GM12878 (cell line): ENCODE measurements at regions not wholly inside any gene's neighbourhood (a gene's known extent, or its start where the extent isn't known, plus 50 kb on each side); places are given as distances from the start of the nearest gene placed in this dataset.

Source experiments
- ATAC-seq: fragments of 200-7000 bp; cut with Tn5 transposase; 3 replicates; pipeline ENCODE4 v1.9.1; 2020; ENCODE audit warnings: mild to moderate bottlenecking, moderate library complexity
- BruUV-seq: library from RNA; stranded (reverse); fragments of 400-500 nt; replicated peaks from 2 replicates; lab custom pipeline; 2021; lab: Mats Ljungman, UMichigan
- CTCF ChIA-PET: fragments of 300-600 bp; sonication (Branson Sonifier 250); formaldehyde crosslinking; extraction: SDS; loops from one replicate; lab custom pipeline; 2021; ENCODE audit warnings: inconsistent platforms; lab: Yijun Ruan, JAX
- POLR2A ChIA-PET: fragments of 350-600 bp; formaldehyde crosslinking; extraction: SDS; loops from one replicate; lab custom pipeline; 2021; ENCODE audit warnings: inconsistent platforms; lab: Charles Lee
- RAD21 ChIA-PET: fragments of 300-600 bp; sonication (Branson Sonifier 250); formaldehyde crosslinking; loops from one replicate; lab custom pipeline; 2023; ENCODE audit warnings: antibody characterized with exemption; ENCODE audit not compliant: unreplicated experiment; lab: Charles Lee
- SMC1A ChIA-PET: fragments of 300-600 bp; sonication (Branson Sonifier 250); formaldehyde crosslinking; loops from one replicate; lab custom pipeline; 2023; ENCODE audit not compliant: unreplicated experiment, uncharacterized antibody; lab: Charles Lee
- DNase-seq: peaks from one replicate; pipeline ENCODE4 v3.0.0-alpha.2; 2011; ENCODE audit warnings: low read depth, low spot score
- FAIRE-seq: peaks from 3 replicates; lab custom pipeline; 2011; peaks lifted over from hg19 to GRCh38; lab: Jason Lieb, UNC
- H2AFZ ChIP-seq: 2 replicates; pipeline ENCODE4 v1.6.0; 2011; ENCODE audit warnings: low read depth, low read length, control low read depth; ENCODE audit not compliant: control insufficient read depth
- H3K27ac ChIP-seq: 2 replicates; pipeline ENCODE4 v1.5.1; 2011; ENCODE audit warnings: control low read depth; ENCODE audit not compliant: control insufficient read depth, insufficient read depth
- H3K27me3 ChIP-seq, 2 experiments: replicated peaks in 1 of 2; 2 replicates each; pipeline versions ENCODE4 v1.6.0 to v1.6.1; 2011; ENCODE audit warnings: low read length in 1 of 2; ENCODE audit not compliant: control insufficient read depth in 2 of 2, insufficient read depth in 2 of 2
- H3K36me3 ChIP-seq, 2 experiments: 2 replicates each; pipeline ENCODE4 v1.5.1; 2011; ENCODE audit warnings: low read length in 1 of 2; ENCODE audit not compliant: control insufficient read depth in 2 of 2, insufficient read depth in 2 of 2
- H3K4me1 ChIP-seq: 2 replicates; pipeline ENCODE4 v1.6.1; 2011; ENCODE audit warnings: mild to moderate bottlenecking, low read length, moderate library complexity, mixed read lengths; ENCODE audit not compliant: control insufficient read depth, insufficient read depth
- H3K4me2 ChIP-seq: 2 replicates; pipeline ENCODE4 v1.6.0; 2011; ENCODE audit warnings: control low read depth; ENCODE audit not compliant: control insufficient read depth, insufficient read depth
- H3K4me3 ChIP-seq: fragments of 200-600 bp; sonication (generic); 2 replicates; pipeline ENCODE4 v1.5.1; 2016
- H3K79me2 ChIP-seq: 2 replicates; pipeline ENCODE4 v1.6.0; 2011; ENCODE audit warnings: low read length; ENCODE audit not compliant: control insufficient read depth, insufficient read depth
- H3K9ac ChIP-seq: 2 replicates; pipeline ENCODE4 v1.8.0; 2011; ENCODE audit warnings: low read length, control low read depth, mixed read lengths; ENCODE audit not compliant: control insufficient read depth, insufficient read depth
- H3K9me3 ChIP-seq: replicated peaks from 3 replicates; pipeline ENCODE4 v1.5.1; 2011; ENCODE audit warnings: mild to moderate bottlenecking, low read length; ENCODE audit not compliant: control insufficient read depth, insufficient read depth
- H4K20me1 ChIP-seq: 2 replicates; pipeline ENCODE4 v1.6.0; 2011; ENCODE audit not compliant: control insufficient read depth, insufficient read depth
- ATF7 ChIP-seq: fragments of 450-650 bp; IDR thresholded peaks from 2 replicates; pipeline ENCODE4 v1.6.1; 2016; ENCODE audit warnings: low read depth, mild to moderate bottlenecking
- BMI1 ChIP-seq: fragments of 450-650 bp; IDR thresholded peaks from 2 replicates; pipeline ENCODE4 v1.6.1; 2016; ENCODE audit warnings: mild to moderate bottlenecking, moderate library complexity, borderline replicate concordance
- CEBPB ChIP-seq, 2 experiments: fragments of 150-350 bp in 1 of 2; IDR thresholded peaks; 2 replicates each; pipeline ENCODE4 v1.6.1; 2012 to 2014; ENCODE audit warnings: low read depth in 2 of 2, low read length in 2 of 2, borderline replicate concordance in 1 of 2, inconsistent platforms in 1 of 2
- EGR1 ChIP-seq, 2 experiments: IDR thresholded peaks; 1 replicate in 1 of 2; 2 replicates in 1 of 2; pipeline ENCODE4 v1.6.1; 2011 to 2012; ENCODE audit warnings: low read depth in 2 of 2, low read length in 2 of 2, borderline replicate concordance in 1 of 2, mild to moderate bottlenecking in 1 of 2, moderate library complexity in 1 of 2
- ETV6 ChIP-seq, 2 experiments: fragments of 450-650 bp in 1 of 2; IDR thresholded peaks in 1 of 2; conservative IDR thresholded peaks in 1 of 2; 2 replicates each; pipeline ENCODE4 v1.6.1; 2014; ENCODE audit warnings: antibody characterized with exemption in 1 of 2, borderline replicate concordance in 1 of 2, low read depth in 1 of 2, mild to moderate bottlenecking in 1 of 2, moderate library complexity in 1 of 2
- FOS ChIP-seq: IDR thresholded peaks from 3 replicates; pipeline ENCODE4 v1.6.1; 2011; ENCODE audit warnings: borderline replicate concordance; ENCODE audit not compliant: insufficient read length; ENCODE audit errors: extremely low read depth
- HDAC2 ChIP-seq: fragments of 200-600 bp; sonication (generic); IDR thresholded peaks from 2 replicates; pipeline ENCODE4 v1.6.1; 2017
- NFIC ChIP-seq: IDR thresholded peaks from 2 replicates; pipeline ENCODE4 v1.6.1; 2012; ENCODE audit warnings: low read depth, mild to moderate bottlenecking, inconsistent platforms, low read length, moderate library complexity
- RAD21 ChIP-seq: IDR thresholded peaks from 2 replicates; pipeline ENCODE4 v1.6.1; 2011; ENCODE audit warnings: mild to moderate bottlenecking, low read depth, low read length, moderate library complexity; ENCODE audit not compliant: insufficient read depth
- SIN3A ChIP-seq: IDR thresholded peaks from 2 replicates; pipeline ENCODE4 v1.6.1; 2012; ENCODE audit warnings: low read depth, low read length, improper control_type of control experiment
- SMC3 ChIP-seq: IDR thresholded peaks from 2 replicates; pipeline ENCODE4 v1.6.1; 2011; ENCODE audit warnings: low read length, improper control_type of control experiment, borderline replicate concordance
- SRF ChIP-seq, 2 experiments: IDR thresholded peaks; 2 replicates each; pipeline ENCODE4 v1.6.1; 2011; ENCODE audit warnings: low read depth in 2 of 2, low read length in 2 of 2, mild to moderate bottlenecking in 1 of 2, moderate library complexity in 1 of 2
- STAT3 ChIP-seq: IDR thresholded peaks from 2 replicates; pipeline ENCODE4 v1.6.1; 2011; ENCODE audit warnings: low read depth, low read length, improper control_type of control experiment
- SUPT20H ChIP-seq: IDR thresholded peaks from 2 replicates; pipeline ENCODE4 v1.6.1; 2011; ENCODE audit warnings: low read depth, mild to moderate bottlenecking, low read length, moderate library complexity, borderline replicate concordance; ENCODE audit not compliant: control insufficient read depth
- WGBS: methylation state at CpG from one replicate; pipeline ENCODE4 v1.1.6; 2016; ENCODE audit warnings: low lambda C conversion rate; ENCODE audit not compliant: insufficient replicate concordance, insufficient coverage; ENCODE audit errors: missing lambda C conversion rate; 5-methylcytosine and 5-hydroxymethylcytosine counted together
- in situ Hi-C: fragments of 300-500 bp; cut with MboI; formaldehyde crosslinking; loops from 9 replicates; pipeline ENCODE4 v1.14.3; 2018; ENCODE audit warnings: mixed read lengths
- intact Hi-C: fragments of 100-400 bp; cut with micrococcal nuclease; formaldehyde crosslinking; loops from one replicate; pipeline ENCODE4 v1.14.2; 2022; ENCODE audit not compliant: unreplicated experiment
- TF ChIP-seq, protein P1 (sequence below): IDR thresholded peaks from 2 replicates; pipeline ENCODE4 v1.6.1; 2011; ENCODE audit warnings: low read depth, mild to moderate bottlenecking, low read length, moderate library complexity, borderline replicate concordance; ENCODE audit errors: extremely low read depth
- TF ChIP-seq, protein P2 (sequence below): fragments of 450-650 bp; IDR thresholded peaks from 2 replicates; pipeline ENCODE4 v1.6.1; 2016; ENCODE audit warnings: mild to moderate bottlenecking, moderate library complexity, borderline replicate concordance
- TF ChIP-seq, protein P3 (sequence below): fragments of 450-650 bp; conservative IDR thresholded peaks from 2 replicates; pipeline ENCODE4 v1.6.1; 2017; ENCODE audit warnings: mild to moderate bottlenecking, moderate library complexity

DNA sequence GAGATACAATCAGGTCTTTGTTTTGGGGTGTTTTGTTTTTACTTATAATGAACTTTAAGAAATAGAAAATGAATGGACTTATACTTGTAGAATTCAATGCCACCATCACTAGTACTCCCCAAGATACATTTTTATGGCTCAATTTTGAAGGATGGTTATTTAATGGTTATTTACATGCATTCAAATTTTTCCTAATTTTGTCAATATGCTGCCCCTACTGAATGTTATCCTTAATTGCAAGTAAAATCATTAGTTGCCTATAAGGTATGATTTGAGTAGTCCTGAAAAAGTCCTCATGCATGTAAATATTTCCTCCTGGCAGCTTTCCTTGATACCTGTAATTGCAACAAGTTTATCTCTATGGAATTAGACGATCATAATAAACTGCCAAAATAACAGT is 391.2 kb downstream of the BCAT1 start (continued):
- no peak for TF ChIP-seq SUPT20H

DNA sequence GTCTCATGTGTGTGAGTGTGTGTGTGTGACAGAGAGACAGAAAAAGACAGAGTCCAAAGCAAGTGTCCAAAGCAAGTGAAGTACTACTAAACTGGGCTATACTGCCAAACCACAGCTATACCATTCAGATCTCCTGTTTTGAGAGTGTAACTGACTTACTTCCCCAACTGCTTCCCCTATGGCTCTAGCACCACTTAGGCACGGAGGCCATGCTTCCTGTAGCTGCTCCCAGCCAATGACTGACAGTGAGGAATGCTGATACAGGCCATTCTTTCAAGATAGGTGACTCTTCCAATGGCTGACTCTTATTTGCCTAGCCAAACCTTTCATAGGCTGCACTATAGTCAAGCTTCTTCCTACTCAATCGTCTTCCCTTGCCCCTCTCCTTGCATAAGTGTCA is 393.2 kb downstream of the BCAT1 start:
- H3K4me1 ChIP-seq: no peaks in the 10 kb centered on the region
- 0% methylated on average over 2 of the region's 2 CpGs for WGBS
- H2AFZ ChIP-seq: no peak overlapping the region
- BruUV-seq: no TSS peak
- H3K4me3 ChIP-seq: no peak overlapping the region
- no peaks in the 10 kb centered on the region for H3K79me2 ChIP-seq
- no peak for ATAC-seq
- H3K9ac ChIP-seq: no peak overlapping the region
- POLR2A ChIA-PET: no interaction called here
- H4K20me1 ChIP-seq: no peaks in the 10 kb centered on the region
- CTCF ChIA-PET: no interaction called here
- RAD21 ChIA-PET: no interaction called here
- H3K27ac ChIP-seq: no peak overlapping the region
- no peak for TF ChIP-seq ETV6 (conservative IDR thresholded peaks at IDR 0.05 in 1 of 2, IDR thresholded peaks at IDR 0.05 in 1 of 2; ENCODE audit: borderline replicate concordance in 1 of 2, low read depth in 1 of 2)
- no peak for TF ChIP-seq BMI1
- TF ChIP-seq ATF7: no peak
- TF ChIP-seq SRF (IDR thresholded peaks at IDR 0.05; ENCODE audit: low read depth in 2 of 2, low read length in 2 of 2): no peak
- no peak for TF ChIP-seq FOS
- TF ChIP-seq, protein P1, sequence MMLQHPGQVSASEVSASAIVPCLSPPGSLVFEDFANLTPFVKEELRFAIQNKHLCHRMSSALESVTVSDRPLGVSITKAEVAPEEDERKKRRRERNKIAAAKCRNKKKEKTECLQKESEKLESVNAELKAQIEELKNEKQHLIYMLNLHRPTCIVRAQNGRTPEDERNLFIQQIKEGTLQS: no peak
- TF ChIP-seq EGR1 (IDR thresholded peaks at IDR 0.05; ENCODE audit: borderline replicate concordance in 1 of 2, low read depth in 2 of 2, low read length in 2 of 2): no peak
- TF ChIP-seq SIN3A: no peak
- TF ChIP-seq, protein P2, sequence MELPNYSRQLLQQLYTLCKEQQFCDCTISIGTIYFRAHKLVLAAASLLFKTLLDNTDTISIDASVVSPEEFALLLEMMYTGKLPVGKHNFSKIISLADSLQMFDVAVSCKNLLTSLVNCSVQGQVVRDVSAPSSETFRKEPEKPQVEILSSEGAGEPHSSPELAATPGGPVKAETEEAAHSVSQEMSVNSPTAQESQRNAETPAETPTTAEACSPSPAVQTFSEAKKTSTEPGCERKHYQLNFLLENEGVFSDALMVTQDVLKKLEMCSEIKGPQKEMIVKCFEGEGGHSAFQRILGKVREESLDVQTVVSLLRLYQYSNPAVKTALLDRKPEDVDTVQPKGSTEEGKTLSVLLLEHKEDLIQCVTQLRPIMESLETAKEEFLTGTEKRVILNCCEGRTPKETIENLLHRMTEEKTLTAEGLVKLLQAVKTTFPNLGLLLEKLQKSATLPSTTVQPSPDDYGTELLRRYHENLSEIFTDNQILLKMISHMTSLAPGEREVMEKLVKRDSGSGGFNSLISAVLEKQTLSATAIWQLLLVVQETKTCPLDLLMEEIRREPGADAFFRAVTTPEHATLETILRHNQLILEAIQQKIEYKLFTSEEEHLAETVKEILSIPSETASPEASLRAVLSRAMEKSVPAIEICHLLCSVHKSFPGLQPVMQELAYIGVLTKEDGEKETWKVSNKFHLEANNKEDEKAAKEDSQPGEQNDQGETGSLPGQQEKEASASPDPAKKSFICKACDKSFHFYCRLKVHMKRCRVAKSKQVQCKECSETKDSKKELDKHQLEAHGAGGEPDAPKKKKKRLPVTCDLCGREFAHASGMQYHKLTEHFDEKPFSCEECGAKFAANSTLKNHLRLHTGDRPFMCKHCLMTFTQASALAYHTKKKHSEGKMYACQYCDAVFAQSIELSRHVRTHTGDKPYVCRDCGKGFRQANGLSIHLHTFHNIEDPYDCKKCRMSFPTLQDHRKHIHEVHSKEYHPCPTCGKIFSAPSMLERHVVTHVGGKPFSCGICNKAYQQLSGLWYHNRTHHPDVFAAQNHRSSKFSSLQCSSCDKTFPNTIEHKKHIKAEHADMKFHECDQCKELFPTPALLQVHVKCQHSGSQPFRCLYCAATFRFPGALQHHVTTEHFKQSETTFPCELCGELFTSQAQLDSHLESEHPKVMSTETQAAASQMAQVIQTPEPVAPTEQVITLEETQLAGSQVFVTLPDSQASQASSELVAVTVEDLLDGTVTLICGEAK: no peak
- no peak for TF ChIP-seq STAT3
- TF ChIP-seq, protein P3, sequence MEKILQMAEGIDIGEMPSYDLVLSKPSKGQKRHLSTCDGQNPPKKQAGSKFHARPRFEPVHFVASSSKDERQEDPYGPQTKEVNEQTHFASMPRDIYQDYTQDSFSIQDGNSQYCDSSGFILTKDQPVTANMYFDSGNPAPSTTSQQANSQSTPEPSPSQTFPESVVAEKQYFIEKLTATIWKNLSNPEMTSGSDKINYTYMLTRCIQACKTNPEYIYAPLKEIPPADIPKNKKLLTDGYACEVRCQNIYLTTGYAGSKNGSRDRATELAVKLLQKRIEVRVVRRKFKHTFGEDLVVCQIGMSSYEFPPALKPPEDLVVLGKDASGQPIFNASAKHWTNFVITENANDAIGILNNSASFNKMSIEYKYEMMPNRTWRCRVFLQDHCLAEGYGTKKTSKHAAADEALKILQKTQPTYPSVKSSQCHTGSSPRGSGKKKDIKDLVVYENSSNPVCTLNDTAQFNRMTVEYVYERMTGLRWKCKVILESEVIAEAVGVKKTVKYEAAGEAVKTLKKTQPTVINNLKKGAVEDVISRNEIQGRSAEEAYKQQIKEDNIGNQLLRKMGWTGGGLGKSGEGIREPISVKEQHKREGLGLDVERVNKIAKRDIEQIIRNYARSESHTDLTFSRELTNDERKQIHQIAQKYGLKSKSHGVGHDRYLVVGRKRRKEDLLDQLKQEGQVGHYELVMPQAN: no peak
- no peak for TF ChIP-seq SMC3
- no peak for TF ChIP-seq NFIC
- no peak for TF ChIP-seq CEBPB (IDR thresholded peaks at IDR 0.05; ENCODE audit: borderline replicate concordance in 1 of 2, low read depth in 2 of 2, low read length in 2 of 2)
- no peak for TF ChIP-seq RAD21
- no peak for TF ChIP-seq HDAC2
- DNase-seq: no peak
- in situ Hi-C loops: no loop called here
- no peaks in the 10 kb centered on the region for H3K36me3 ChIP-seq
- SMC1A ChIA-PET: no interaction called here
- H3K27me3 ChIP-seq: peaks cover 0 to 7% of the 10 kb centered on the region in 2 experiments; a peak in 2 of 4 replicates
- intact Hi-C loops: no loop called here
- peaks cover 4% of the 10 kb centered on the region; the same call in 2 of the 3 replicates for H3K9me3 ChIP-seq
- no peak for FAIRE-seq
- H3K4me2 ChIP-seq: no peak overlapping the region
